IMR-90 (cell line): ENCODE measurements at regions not wholly inside any gene's neighbourhood (a gene's known extent, or its start where the extent isn't known, plus 50 kb on each side); places are given as distances from the start of the nearest gene placed in this dataset.

Source experiments
- BHLHE40 ChIP-seq: fragments of 150-350 bp; IDR thresholded peaks from 2 replicates; pipeline ENCODE4 v1.6.1; 2016; ENCODE audit warnings: mild to moderate bottlenecking, low read depth, low read length
- CEBPB ChIP-seq: IDR thresholded peaks from 2 replicates; pipeline ENCODE4 v1.6.1; 2012; ENCODE audit warnings: low read depth, low read length, improper control_type of control experiment
- CTCF ChIP-seq: conservative IDR thresholded peaks from 2 replicates; pipeline ENCODE4 v1.5.1; 2012; ENCODE audit warnings: mild to moderate bottlenecking, low read depth, low read length, improper control_type of control experiment
- ELK1 ChIP-seq: fragments of 150-350 bp; IDR thresholded peaks from 2 replicates; pipeline ENCODE4 v1.6.1; 2016; ENCODE audit warnings: low read depth, mild to moderate bottlenecking, low read length, moderate library complexity, borderline replicate concordance
- MAFK ChIP-seq: IDR thresholded peaks from 2 replicates; pipeline ENCODE4 v1.6.1; 2012; ENCODE audit warnings: low read depth, low read length, improper control_type of control experiment
- MXI1 ChIP-seq: IDR thresholded peaks from 2 replicates; pipeline ENCODE4 v1.6.1; 2012; ENCODE audit warnings: low read depth, mild to moderate bottlenecking, low read length, moderate library complexity, borderline replicate concordance
- POLR2A ChIP-seq: IDR thresholded peaks from 2 replicates; pipeline ENCODE4 v1.6.1; 2012; ENCODE audit warnings: mild to moderate bottlenecking, low read depth, low read length
- RAD21 ChIP-seq: IDR thresholded peaks from 2 replicates; pipeline ENCODE4 v1.6.1; 2012; ENCODE audit warnings: low read length, improper control_type of control experiment
- RFX5 ChIP-seq: IDR thresholded peaks from 2 replicates; pipeline ENCODE4 v1.8.0; 2012; ENCODE audit warnings: low read depth, mild to moderate bottlenecking, low read length, moderate library complexity
- SMC3 ChIP-seq: fragments of 150-350 bp; IDR thresholded peaks from 2 replicates; pipeline ENCODE4 v1.6.1; 2016; ENCODE audit warnings: low read depth, mild to moderate bottlenecking, antibody characterized with exemption, low read length, moderate library complexity
- USF2 ChIP-seq: fragments of 150-350 bp; IDR thresholded peaks from 2 replicates; pipeline ENCODE4 v1.6.1; 2017; ENCODE audit warnings: mild to moderate bottlenecking, antibody characterized with exemption, low read length, low read depth

- no peak for TF ChIP-seq CTCF
- TF ChIP-seq CEBPB: no peak
- TF ChIP-seq RFX5: no peak
- TF ChIP-seq MXI1: no peak
- no peak for TF ChIP-seq USF2
- TF ChIP-seq POLR2A: no peak
- no peak for TF ChIP-seq SMC3
- no peak for TF ChIP-seq ELK1
- no peak for TF ChIP-seq RAD21
- no peak for TF ChIP-seq MAFK
- no peak for TF ChIP-seq BHLHE40
These were observed 120.0 kb upstream of the DCBLD2 start for GRCh38 chr3:99021466-99021865.
